Activated CD8-positive, alpha-beta memory T cell treated with anti-CD3 and anti-CD28 coated beads, Interleukin-2, amount 50 U/mL, for 4 hours (primary cell): ENCODE measurements at regions not wholly inside any gene's neighbourhood (a gene's known extent, or its start where the extent isn't known, plus 50 kb on each side); places are given as distances from the start of the nearest gene placed in this dataset.

Experiments used
- DNase-seq: peaks from one replicate; pipeline ENCODE4 v3.0.0-alpha.2; 2020

DNA sequence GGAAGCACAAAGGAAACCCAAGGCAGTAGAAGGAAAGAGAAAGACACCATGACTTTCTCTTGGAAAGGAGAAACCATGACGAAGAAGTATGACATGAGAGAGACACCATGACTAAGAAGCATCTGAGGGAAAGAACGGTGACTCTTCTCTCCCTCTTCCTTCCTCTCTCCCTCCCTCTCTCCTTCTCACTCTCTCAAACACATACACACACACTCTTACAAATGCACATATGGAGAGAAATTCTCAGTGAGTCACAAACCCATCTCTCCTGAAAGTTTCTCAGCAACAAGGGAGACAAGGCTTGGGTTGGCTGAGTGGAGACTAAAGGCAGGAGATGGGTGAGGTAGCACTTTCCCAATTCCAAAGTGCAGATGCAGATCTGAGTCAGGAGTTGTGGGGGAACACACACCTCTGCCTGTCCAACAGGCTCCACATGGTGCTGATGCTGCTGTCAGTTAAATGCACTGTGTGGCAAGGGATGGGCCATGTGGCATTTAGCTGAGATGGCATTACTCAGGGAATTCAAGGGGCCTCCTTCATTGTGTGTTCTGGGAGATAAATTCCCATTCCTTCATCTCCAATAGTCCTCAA lies 336.7 kb upstream of the C16orf82 start:
- DNase-seq, result no peak

DNA sequence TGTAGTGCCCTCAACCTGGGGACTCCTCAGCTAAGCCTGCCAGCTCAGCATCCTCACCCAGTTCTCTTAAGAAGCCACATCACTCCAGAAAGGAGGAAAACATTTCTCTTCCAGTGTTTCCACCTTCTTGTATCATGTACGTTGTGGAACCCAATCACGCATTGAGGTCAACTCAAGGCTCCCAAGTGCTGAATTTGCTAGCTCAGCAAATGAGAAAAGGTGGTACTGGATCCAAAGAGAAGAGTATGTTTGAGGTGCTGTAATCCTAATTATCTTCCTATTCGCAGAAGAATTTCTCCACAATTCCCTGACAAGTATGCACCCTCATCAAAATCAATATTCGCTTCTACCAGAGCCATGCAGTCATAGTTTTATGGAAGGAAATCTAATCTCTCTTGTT lies 335.0 kb upstream of the C16orf82 start:
- DNase-seq, result no peak

DNA sequence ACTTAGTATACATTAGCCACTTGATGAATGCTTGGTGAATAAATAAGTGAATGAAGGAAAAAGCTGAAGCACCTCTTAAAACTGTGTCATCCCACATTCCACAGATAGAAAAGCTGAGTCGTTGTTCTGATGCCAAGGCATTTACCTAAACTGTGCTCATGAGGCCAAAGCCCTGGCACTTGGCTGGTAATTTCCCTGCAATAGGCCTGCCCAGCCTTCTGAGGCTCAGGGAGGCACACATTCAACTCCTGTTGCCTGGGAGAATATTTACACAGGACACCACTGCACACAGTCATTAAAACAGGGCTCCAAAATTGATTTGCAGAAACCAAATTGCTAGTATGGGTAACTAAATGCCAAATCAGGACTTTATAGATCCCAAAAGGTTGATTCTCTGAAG lies 333.0 kb upstream of the C16orf82 start:
- DNase-seq, result no peak

DNA sequence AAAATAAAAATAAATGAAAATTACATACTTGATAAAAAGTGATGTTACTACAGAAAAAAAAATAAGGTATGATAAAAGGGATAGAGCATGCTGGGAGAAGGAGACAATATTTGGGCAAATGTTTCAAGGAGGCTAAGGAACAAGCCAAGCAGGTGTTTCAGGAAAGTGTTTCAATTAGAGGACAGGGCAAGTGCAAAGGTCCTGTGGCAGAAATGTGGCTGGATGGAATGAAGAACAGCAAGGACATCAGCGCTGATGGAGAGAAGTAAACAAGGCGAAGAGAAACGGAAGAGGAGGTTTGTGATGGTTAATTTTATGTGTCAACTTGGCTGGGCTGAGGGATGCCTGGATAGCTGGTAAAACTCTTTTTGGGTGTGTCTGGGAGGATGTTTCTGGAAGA lies 331.2 kb upstream of the C16orf82 start:
- DNase-seq, result no peak

DNA sequence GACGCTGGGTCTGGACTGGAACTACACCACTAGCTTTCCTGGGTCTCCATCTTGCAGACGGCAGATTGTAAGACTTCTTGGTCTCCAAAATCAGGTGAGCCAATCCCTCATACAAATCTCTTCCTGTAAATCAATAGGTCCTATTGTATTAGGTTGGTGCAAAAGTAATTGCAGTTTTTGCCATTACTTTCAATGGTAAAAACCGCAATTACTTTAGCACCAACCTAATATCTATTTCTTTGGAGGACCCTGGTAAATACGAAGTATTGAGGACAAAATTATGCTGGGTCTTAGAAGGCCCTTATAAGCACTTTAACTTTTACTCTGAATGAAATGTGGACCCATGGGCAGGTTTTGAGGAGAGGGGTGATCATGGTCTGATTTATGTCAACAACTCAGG lies 330.6 kb upstream of the C16orf82 start:
- DNase-seq, result no peak

DNA sequence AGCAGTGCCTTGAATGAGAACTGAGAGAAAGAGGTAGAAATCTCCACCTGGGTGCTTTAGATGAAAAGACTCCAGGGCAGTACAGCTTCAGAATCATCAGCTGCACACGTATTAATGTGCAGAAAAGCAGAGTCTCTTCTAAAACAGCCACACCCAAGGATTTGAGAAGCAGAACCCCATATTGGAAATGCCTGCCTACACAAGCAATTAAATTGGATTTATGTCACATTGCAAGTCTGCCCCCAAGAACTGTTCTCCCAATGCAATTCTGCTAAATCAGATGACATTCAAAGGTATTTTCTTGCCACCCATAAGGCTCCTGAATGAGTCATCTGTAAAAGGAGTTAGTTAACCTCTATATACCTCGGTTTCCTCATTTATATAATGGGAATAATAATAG lies 326.0 kb upstream of the C16orf82 start:
- DNase-seq, result no peak

DNA sequence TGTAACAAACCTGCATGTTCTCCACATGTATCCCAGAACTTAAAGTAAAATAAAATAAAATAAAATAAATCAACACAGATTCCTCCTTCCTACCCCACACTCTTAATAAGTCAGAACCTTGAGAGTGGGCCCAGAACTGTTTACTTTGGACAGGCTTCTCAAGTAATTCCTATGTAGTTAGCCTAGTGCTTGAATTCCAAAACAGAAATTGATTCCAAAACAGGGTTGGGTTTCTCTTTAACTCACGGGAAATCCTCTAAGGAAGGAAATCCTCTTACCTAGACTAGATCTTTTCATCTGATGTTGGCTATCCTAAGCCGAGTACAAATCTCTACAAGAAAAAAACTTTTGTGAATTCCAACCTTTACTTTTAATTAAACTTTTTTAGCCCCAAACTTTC lies 324.7 kb upstream of the C16orf82 start:
- DNase-seq, result no peak

DNA sequence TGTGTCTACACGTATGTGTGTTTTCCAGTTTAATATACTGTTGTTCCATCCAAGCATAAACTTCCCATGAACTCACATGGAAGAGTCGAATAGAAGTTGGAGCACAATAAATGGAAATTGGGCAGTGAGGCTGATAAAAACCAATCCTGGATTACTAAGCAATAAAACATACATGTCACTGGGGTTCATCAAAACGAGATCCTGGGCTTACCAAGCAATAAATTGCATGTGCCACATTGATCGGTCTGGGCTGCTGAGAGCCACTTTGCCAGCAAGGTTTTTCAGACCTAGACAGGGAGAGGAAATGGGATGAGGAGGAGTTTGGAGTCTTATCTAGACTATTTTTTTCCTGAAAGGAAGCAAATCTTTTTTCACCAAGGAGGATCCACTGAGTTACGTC lies 322.3 kb upstream of the C16orf82 start:
- DNase-seq, result no peak

DNA sequence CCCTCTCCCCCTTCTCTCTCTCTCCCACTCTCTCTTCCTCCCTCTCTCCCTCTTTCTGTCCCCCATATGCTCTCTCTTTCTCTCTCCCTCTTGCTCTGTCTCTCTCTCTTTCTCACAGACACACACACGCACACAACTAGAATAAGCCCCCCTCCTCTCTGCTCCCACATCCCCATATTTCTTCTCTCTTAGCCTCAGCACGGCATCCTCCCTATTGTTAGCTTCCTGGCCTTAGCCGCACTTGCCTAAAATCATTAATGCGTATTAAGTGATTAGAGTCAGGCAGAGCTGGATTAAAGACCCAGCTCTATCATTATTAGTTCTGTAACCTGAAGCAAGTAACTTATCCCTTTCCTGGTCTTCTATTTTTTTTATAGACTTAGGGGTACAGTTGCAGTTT lies 319.0 kb upstream of the C16orf82 start:
- no peak for DNase-seq

DNA sequence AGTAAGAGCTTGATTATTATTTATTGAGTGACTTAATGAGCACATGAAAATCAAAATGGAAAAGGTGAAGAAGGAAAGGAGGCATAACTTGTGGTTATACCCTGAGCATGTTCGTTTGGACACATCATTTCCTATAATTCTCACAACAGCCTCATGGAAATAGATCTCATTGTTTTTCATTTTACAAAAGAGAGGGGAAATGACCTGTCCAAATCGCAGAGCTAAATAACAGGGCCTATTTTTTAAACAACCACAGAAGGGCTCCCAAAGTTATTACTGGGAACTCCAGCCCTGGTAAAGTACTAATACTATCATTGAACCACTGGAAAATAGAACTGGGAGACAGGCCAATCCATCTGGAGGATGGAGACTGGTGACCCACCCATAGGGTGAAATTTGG lies 317.7 kb upstream of the C16orf82 start:
- DNase-seq, result no peak

DNA sequence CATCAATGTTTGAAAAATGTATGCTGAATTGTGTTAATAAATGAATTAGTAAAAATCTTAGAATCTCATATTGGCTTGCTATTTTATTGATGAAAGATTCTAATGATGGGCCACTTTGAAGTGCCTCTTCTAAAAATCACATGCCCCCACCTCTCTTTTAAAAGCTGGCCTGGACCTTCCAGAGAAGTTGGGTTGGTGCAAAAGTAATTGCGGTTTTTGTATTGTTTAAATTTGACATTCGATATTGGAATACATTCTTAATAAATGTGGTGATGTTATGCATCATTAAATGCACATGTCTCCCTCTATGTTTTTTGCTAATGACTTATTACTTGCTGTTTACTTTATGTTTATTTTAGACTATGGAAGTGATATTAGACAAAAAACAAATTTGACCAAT lies 314.6 kb upstream of the C16orf82 start:
- no peak for DNase-seq

DNA sequence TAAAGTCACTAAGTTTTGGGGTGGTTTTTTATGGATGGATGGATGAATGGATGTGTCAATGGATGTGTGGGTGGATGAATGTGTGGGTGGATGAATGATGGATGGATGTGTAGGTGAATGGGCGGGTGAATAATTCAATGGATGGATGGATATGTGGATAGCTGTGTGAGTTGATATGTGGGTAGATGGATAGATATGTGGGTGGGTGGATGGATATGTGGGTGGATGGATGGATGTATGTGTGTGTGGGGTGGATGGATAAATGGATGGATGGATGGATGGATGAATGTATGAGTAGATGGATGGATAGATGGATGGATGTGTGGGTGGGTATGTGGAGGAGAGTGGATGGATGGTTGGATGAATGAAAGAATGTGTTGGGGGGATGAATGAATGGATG lies 310.1 kb upstream of the C16orf82 start:
- DNase-seq, result no peak

DNA sequence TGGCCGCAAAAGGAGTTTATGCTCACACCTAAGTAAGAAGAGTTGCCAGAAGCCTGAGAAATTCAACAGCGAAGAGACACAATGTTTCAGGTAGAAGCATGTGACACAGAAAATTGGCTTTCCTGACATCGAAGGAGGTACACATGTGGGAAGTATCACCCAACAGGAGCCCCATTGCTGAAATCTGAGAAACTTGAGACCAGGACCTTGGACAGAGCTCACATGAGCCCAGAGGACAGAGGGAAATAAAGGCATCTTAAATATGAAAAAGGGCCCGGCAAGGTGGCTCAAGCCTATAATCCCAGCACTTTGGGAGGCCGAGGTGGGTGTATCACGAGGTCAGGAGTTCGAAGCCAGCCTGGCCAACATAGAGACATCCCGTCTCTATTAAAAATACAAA lies 304.1 kb upstream of the C16orf82 start:
- no peak for DNase-seq

DNA sequence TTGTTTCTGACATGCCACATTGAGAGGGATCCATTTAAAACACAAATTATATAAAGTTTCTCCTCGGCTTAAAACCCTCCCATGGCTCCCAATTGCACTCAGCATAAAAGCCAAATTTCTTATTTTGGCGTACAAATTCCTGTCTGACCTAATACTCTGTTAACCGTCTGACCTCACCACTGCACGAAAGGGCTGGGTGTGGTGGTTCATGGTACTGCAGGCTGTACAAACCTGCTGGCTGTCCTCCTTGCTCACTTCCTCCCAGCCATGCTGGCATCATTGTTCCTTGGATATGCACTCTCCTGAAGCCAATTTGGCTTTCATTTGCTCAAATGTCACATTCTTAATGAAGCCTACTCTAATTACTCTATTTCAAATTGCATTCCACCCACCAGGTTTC lies 301.6 kb upstream of the C16orf82 start:
- DNase-seq, result no peak

DNA sequence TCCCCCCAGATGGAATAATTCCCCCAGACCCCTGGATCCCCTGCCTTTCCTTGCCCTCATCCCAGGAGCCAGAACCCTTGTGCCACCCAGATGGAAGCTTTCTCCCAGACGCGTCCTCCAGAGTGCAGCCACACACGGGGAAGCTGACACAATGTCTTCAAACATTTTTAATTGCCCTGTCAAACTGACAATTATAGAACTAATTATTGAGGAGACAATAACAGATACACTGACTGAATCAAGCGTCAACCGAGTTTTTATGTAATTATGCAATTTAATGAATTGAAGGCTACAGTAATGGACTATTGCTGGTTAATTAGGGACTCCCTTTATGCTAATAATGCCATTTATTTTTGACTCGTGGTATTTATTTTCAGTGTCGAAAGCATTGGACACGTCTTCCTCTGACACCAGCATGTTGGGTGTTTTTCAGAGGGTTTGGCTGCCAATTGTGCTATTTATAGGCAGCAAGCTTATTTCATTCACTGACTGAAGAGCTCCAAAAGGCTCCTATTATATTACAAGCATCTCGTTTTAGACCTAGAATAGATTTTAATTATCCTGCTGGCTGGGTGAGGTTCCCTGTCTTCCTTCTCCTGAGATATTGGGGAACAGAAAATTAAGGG lies 298.2 kb upstream of the C16orf82 start:
- DNase-seq, result no peak

DNA sequence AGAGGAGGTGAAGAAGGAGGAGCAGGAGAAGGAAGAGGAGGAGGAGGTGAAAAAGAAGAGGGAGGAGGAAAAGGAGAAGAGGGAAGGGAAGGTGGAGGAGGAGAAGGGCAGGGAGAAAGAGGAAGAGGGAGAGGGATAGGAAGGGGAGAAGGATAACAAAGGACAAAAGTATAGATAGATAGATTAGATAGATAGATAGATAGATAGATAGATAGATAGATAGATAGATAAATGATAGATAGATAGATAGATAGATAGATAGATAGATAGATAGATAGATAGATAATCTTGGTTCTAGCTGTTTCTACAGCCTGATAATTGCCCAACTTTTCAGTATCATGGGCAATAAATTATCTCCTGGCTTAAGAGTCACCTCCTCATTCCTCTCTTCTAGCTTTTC lies 296.2 kb upstream of the C16orf82 start:
- DNase-seq, result no peak

DNA sequence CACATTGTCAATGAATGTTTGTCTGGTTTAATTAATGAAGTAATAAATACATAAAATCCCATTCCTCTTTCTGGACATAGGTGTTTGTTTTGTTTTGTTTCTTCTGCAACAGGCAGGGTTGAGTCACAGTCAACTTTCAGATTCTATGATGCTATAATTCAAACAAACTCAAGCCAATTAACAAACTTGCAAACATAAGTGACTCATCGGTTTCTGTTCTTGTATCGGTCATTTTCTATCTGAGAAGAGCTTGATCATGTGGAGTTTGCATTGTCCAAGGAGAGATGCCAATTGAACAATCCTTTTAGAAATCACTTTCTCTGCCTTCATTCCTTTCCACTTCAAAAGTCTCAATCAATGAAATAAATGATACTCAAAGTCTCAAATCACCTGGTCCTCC lies 294.2 kb upstream of the C16orf82 start:
- no peak for DNase-seq

DNA sequence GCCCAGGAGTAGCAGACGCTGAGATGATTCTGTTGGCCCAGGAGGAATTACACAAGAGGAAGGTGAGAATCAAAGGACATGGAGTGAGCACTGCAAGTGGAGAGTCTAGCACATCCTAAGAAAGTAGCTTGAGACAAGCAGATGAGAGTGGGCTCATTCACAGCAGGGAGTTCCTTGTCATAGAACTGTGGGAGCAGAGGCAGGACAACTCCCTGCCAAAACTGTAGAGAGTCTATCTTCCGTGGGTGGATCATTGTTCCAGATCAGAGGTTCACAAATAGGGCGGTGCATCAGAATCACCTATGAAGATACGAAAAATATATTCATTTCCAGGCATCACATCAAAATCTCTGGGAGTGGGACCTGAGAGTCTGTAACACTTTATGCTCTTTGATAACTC lies 288.9 kb upstream of the C16orf82 start:
- DNase-seq, result no peak

DNA sequence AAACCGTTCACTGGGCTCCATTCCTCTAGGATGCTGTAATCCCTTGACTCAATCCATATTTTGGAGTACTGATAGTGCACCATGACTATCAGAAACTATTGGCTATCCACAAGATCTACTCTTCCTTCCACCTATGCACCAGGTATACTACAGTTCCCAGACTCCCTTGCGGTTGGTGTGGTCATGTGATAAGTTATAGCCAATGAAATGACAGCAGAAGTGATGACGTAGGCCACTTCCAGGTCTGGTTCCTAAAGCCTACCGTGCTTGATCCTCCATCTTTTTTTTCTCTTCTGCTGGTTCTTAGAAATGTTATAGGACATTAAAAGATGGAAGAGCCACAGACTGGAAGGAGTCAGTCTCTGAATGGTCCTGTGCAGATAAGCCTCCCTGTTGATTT lies 278.8 kb upstream of the C16orf82 start:
- no peak for DNase-seq

DNA sequence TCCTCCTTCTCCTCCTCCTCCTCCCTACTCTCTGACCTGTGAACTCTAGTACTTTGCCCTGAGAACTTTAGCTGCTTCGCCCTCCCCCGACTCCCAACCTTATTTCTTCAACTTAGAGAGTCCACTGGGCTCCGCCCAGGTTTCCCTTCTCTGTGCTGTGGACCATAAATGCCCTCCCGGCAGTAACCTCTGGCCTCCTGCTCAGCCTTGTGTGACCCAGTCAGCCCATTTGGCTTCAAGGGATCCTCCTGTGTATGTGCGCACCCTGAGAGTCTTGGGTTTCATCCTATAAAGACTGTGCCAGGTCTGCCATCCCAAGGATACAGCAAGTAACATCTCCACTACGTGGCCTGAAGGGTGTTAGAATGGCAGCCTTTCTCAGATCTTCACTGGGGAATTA lies 275.6 kb upstream of the C16orf82 start:
- no peak for DNase-seq

DNA sequence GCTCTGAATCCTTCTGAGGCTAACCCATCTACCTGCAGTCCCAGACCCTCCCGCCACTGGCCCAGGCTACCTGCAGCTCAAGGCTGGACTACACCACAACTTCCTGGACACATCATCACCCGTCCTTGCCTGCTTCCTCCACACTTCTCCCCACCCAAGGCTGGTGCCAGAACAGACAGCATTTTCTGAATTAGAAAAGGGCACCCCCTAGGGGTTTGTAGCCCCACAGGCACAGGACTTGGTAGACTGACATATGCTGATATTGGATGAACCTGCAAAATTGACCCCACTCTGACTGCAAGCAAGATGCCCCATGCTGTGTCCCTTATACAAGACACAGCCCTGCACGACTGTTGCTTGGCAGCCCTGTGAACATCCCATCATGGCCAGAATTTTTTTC lies 271.5 kb upstream of the C16orf82 start:
- DNase-seq, result no peak

DNA sequence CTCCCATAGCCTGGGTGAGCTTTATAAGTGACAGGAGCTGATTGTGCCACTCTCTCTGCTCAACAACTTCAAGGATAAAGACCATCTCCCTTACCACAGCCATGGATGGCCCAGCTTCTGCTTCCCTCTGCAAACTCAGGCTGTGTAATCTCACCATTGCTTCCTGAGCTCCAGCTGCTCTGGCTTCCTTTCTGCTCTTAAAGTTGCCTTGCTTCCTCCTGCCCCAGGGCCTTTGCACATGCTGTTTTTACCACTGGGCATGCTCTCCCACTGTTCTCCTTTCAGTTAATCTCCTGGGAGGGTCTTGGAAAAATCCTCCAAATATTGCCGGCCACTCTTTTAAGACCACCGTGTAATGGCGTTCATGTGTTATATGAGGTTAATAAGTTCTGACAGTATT lies 265.1 kb upstream of the C16orf82 start:
- DNase-seq, result no peak

DNA sequence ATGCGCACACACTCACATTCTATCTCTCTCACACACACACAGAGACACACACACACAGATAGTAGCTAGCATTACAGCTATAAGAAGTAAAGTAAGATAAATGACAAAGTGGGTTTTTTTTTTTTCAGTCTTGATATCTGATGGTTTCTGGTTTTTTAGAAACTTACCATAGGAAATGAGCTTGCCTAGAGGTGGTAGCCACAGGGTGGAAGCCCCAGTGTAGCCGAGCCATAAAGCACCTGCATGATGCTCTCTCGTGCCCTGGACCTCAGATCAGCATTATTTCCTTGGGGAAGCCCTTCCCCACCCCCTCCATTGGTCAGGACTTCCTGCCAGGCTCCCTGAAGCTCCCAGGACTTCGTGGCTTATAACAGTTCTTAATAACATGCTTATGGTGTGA lies 264.3 kb upstream of the C16orf82 start:
- no peak for DNase-seq

DNA sequence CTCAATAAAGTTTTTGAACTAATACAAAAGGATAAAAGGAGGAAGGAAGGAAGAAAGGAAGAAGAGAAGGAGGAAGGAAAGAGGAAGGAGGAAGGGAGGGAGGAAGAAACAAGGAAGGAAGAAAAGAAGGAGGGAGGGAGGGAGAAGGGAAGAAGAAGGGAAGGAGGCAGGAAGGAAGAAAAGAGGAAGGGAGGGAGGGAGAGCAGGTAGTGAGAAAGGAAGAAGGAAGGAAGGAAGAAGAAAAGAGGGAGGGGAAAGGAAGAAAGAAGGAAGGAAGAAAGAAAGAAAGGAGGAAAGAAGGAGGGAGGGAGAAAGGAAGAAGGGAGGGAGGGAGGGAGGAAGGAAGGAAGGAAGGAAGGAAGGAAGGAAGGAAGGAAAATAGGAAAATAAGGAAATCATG lies 263.8 kb upstream of the C16orf82 start:
- DNase-seq, result no peak

DNA sequence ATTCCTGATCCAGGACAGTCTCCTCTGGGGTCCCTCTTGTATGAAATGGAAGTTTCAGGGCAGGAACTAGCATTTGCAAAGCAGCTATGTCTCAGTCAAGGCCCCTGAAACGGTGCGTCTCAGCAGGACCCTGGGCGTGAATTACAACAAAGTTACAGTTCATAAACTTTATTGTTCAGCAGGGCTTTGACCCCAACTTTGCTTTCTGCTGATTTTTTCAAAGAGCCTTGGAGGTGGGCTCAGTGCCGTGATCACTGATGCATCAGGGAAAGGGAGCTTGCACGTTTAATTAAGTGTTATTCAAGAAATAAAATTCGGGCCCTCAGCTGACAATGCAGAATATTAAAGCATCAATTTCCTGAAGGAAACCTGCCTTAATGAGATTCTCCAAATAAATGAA lies 260.1 kb upstream of the C16orf82 start:
- no peak for DNase-seq

DNA sequence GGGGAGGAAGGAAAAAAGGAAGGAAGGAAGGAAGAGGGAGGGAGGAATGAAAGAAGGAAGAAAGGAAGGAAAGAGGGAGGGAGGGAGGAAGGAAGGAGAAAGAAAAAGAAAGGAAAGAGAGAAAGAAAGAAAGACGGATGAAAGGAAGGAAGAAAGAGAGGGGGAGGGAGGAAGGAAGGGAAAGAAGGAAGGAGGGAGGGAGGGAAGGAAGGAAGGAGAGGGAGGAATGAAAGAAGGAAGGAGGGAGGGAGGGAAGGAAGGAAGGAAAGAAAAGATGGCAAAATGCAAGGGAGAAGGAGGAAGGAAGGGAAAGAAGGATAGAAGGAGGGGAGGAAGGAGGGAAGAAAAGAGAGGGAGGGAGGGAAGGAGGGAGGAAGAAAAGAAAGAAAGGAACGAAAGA lies 257.3 kb upstream of the C16orf82 start:
- no peak for DNase-seq
